GM21367 (cell line): ENCODE measurements at regions not wholly inside any gene's neighbourhood (a gene's known extent, or its start where the extent isn't known, plus 50 kb on each side); places are given as distances from the start of the nearest gene placed in this dataset.
A peak's percentile ranks its signal among the peaks of the same experiment; 100 is the strongest.

Experiments
- ATAC-seq: cut with Tn5 transposase; IDR thresholded peaks from one replicate; pipeline ENCODE4 v1.9.1; 2021; ENCODE audit not compliant: unreplicated experiment

- no peak for ATAC-seq
Observed at GRCh38 chr12:78403136-78403535, 461.4 kb upstream of the SYT1 start.

DNA sequence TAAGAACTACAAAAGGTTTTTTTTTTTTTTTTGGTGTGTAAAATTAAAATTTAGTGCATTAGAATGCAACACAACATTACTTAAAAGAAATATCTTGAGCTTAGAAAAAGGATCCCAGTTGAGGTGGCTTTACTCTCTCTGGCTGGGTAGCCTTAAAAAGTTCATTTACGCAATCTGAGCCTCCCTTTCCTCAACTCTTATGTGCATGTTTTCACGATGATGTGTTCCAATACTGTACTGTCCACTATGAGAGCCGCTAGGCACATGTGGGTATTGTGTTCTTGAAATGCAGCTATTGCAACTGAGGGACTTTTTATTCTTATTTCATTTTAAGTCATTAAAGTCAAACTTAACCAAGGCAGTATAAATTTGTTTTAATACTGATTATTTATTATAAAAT is 460.9 kb upstream of the SYT1 start:
- ATAC-seq, result no peak

- no peak for ATAC-seq
Observed at GRCh38 chr12:78406213-78406612, 458.4 kb upstream of the SYT1 start.

DNA sequence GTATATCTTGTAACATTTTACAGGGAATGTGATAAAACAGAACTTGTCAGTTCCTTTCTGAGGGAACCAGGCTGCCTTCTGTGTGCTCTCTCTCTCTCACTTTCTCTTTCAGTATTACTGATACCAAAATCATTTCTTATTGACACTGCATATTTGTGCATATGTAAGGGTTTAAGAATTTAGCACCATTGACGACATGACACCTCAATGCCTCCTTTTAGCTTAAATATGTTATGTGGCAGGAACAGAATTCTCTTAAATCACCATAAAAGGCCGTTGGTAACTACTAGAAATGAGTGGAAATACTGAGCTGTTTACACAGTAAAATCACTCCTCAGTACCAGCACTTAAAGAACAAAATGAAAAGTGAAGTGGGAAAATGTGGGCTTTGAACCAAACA is 457.7 kb upstream of the SYT1 start:
- peak; percentile 98 for ATAC-seq

DNA sequence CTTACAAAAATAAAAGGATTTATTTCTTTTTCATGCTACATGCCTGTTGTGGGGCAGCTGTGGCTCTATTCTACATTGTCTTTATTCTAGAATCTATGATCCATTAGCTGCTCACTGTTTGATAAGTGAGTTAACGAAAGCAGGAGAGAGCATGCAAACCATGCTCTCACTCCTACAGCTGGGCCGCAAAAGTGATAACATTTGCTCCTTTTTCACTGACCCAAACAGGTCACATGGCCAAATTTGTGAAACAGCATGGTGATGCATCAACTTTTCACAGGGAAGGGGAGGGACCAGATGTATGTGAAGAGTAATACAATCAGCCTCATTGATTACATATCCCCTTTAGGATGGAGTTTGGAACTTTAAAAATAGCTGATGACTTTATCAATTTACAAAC is 456.9 kb upstream of the SYT1 start:
- ATAC-seq, result no peak

DNA sequence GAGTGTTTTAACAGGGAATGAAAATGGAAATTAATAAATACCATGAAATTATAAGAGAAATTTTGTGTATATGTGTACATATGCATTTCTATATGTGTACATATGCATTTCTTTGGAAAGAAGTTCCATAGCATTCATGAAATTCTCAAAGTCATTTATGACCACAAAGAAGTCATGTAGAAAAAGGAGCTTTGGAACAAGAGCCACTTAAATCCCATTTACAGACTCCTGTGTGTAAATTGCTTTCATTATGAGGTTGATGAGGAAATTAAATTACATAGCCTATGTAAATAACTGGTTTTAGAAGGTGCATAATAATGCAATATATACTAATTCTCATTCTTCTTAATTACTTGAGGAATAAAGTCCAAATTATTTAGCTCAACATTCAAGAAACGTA is 450.5 kb upstream of the SYT1 start:
- no peak for ATAC-seq

DNA sequence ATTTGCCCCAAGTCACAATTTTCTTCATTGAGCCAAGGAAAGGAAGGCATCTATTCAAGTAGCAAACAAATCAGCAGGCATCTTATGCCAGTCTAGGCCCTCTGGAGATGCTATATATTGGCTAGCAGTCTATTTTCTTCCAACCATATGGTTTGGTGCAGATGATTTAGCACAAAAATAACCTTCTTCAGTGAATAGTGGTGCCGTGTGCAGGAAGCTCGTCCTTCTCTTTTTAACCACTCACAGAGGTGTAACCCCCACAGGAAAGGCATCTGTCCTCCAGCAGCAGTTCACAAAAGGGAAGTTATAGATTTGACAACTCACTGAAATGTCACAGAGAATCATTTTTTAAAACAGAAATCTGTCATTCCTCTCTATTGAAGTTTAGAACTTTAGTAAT is 445.7 kb upstream of the SYT1 start:
- ATAC-seq, result peak; percentile 85

DNA sequence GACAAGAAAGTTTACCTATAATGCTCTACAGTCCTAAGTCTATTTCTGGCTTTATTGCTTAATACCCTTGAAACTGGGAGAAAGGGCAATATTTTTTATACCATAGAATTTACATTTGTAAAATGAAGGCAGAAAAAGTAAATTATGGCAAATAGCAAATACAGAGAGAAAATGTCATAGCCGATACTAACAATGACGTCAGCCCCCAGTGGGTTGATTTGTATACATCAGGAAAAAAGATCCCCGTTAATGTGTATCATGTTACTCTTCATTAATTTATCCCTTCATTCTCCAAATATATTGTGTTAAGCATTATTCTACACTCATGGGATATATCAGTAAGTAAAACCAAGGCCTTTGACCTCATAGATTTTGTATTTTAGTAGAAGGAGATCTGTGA is 445.1 kb upstream of the SYT1 start:
- no peak for ATAC-seq

DNA sequence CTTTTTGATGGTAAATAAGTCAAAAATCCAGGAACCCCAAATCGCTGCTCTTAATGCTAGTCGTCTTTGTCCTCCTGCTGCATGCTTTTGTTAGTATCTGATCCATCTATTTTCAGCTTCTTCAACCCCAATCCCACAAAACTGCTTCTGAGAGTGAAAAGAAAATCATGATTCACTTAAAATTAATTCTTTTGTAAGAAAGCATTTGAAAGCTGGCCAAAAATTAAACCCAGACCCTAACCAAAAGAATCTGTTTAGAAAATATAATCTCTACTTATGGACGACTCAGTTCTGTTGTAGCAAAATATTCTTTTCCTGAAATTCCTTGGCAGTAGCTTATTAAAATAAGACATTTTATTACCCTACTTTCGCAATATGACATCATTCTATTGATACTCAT is 443.6 kb upstream of the SYT1 start:
- no peak for ATAC-seq

GRCh38 chr12:78430551-78430950 is 434.0 kb upstream of the SYT1 start:
- no peak for ATAC-seq

GRCh38 chr12:78431931-78432330 is 432.6 kb upstream of the SYT1 start:
- no peak for ATAC-seq

GRCh38 chr12:78439666-78440065 is 424.9 kb upstream of the SYT1 start:
- no peak for ATAC-seq

- no peak for ATAC-seq
Observed at GRCh38 chr12:78441737-78442453, 422.7 kb upstream of the SYT1 start.

GRCh38 chr12:78442454-78442801 is 422.1 kb upstream of the SYT1 start:
- ATAC-seq, result no peak

DNA sequence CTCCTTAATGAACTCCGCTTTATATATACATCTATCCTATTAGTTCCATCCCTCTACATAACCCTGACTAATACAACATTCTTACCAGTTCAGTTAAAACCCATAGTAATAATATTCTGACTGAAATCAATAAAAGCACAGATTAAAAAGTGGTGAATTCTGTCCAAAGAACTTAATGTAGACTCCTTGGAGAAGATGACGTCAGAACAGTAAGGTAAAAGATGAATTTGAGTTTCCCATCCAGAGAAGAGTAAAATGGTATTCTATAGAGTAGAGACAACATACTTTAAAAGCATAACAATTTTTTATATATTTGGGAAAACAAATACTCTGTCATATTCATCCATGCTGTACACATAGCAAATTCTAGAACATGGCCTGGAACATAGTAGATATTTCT is 418.0 kb upstream of the SYT1 start:
- no peak for ATAC-seq

GRCh38 chr12:78447373-78447772 is 417.2 kb upstream of the SYT1 start:
- ATAC-seq, result no peak

DNA sequence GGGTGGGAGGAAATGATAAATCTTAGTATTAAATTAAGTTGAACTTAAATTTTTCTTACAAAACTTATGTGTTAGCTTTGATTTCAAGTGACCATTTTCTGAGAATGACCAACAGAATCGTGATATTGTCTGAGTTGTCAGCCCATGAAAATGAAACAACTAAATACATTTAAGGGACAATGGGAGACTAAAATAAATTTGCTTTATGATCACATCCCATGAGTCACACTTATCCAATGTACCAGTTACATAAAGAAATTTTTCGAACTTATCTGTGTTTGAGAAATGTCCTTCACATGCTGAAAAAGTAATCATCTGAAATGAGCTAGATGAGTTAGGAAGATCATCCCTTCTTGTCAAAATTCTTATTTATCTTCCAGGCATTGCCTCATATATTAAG is 415.9 kb upstream of the SYT1 start:
- ATAC-seq, result no peak

DNA sequence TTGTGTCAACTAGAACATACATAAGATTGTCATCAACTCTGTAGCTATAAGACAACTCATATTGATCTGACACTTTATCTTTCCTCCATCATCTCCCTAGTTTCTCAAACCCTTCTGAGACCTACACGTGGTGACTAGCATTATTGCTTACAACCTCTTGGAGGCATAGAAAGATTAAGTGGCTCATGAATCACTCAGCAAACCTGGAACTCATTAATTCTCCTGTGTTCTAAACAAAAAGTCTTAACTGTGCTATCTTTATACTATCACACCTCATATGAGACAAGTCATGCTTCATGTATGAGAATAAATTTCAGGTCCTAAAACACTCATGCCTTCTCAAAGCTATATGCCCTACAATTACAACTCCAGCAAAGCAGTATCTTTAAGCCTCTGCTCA is 408.6 kb upstream of the SYT1 start:
- ATAC-seq, result no peak

GRCh38 chr12:78457938-78458337 is 406.6 kb upstream of the SYT1 start:
- ATAC-seq, result peak; percentile 100

DNA sequence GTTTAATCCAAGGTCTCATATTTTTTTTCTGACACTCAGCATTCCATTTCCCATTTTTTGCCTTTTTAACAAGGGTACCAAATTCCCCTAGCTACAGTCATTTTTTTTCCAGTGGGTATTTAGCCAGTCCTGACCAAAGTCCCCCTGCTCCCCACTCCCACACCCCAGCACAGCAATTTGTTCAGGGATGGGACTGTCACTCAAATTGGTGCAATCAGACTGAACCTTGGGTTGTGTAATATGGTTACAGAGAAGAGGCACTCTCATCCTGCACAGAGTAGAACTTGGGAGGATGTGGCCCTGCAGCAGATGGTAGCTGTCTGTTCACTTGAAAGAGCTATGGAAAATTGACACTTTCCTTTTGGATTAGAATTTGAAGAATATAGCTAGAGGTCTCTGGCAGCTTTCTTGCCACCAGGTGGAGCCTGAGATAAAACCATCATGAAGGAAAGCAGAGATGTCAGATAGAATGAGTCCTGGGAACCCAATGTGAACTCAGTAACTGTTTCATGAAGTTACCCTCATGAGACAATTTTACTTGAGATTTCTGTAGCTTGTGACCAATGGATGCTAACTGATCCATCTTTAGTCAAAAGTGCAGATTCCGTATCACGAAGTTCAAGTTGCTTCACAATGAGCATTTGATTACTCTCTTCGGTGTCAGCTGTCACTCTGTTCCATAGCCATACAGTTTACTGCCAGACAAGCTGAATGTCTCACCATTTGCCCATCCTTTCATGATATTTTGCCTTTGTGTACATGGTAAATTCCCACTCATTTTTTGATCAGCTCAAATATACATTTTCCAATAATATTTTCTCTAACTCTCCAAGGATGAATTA is 394.0 kb upstream of the SYT1 start:
- ATAC-seq, result no peak

DNA sequence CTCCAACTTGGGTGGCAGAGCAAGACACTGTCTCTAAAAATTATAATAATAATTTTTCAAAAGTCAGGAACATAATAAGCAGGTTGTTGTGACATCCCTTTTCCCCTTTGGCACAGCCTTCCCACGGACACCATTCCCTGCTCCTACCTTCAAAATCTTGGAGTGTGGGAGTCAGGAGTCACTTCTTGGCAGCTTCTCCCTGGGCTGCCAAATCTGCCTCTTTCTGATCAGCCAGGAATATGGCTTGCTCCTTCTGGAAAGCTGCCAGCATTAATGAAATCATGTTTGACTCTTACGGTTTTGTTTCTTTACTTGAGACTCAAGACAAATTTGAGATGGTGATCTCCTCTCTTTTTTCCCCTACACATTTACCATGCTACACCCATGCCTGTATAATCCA is 391.4 kb upstream of the SYT1 start:
- ATAC-seq, result no peak

- no peak for ATAC-seq
Observed at GRCh38 chr12:78473561-78473960, 391.0 kb upstream of the SYT1 start.
